ENCODE measurements at regions not wholly inside any gene's neighbourhood (a gene's known extent, or its start where the extent isn't known, plus 50 kb on each side); places are given as distances from the start of the nearest gene placed in this dataset.
"Not testable (repeated sequence)": the region's sequence is repeated elsewhere in the genome, so short reads cannot be mapped to it uniquely, and the experiment has no call there.

DNA sequence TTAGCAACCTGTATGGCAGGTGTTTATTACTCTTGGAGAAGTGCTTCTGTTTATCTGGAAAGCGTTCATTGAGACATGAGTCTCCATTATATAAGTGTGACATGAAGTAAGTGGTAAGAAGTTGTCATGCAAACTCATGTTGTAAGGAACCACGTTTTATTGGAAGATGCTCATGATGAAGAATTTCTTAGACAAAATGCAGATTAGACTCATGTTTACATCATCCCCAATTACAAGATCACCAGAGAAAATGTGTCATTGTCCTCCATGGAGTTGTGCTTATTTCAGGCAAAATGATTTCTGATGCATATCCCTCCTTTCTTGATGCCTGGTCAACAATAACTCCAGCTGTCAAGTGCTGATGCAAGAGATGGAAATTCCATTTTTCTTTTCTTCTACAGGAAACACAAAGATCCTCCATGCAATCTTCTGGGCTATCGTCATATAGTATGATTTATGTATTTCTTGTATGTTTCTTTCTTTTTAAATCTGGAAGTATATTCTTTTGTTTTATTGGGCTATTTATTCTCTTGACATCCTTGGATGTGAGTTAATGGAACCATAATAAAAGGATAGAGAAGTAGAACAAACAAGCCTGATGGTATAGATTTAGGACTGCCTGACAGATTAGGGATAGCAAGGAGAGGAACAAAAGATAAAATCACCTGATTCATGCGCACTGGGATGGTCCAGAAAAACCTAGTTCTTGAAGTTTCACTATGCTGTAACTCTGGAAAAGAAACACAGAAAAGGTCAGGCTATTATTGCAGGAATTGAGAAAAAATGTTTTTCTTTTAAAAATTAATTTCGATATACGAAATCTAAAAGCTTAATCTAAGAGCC lies 50.7 kb upstream of the DIAPH3 start:
- no peak for FAIRE-seq
- TF ChIP-seq POLR2A (IDR thresholded peaks at IDR 0.05; ENCODE audit: low read depth, low read length): no peak
- DNase-seq (ENCODE audit: insufficient read length, low spot score): no peak

DNA sequence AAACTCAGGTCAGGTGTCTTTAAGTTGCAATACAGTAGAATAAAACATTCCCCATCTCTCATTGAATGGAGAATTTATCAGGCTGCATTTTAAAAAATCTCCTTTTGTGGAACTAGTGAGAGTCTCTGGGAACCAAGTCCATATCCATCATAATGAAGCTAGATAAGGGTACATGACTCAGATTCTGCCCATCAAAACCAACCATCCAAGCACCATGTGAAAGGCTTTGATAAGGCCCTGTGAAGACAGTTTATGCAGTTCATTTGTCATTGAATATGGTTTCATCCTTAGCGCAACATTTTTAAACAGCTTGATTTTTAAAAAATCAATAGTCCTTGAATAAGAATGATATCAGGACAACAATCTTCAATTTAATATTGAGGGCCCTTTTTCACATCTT lies 56.3 kb upstream of the DIAPH3 start:
- no peak for DNase-seq (ENCODE audit: insufficient read length, low spot score)
- no peak for TF ChIP-seq POLR2A (IDR thresholded peaks at IDR 0.05; ENCODE audit: low read depth, low read length)
- FAIRE-seq: no peak

DNA sequence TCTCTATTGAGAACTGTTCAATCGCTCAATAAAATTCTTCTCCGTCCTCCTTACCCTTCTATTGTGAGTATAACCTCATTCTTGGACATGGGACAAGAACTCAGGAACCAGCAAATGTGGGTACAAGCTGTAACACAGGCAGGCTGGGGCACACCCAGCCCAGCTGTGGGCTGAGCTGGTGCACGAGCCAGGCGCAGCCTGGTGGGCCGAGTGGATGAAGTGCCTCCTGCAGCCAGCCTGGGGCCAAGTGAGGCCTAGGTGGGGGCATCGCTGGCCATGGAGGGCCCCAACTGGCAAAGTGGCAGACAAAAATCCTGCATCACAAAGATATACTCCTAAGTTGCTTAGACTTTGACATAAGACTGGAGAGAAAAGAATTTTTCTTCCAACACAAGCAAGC lies 57.9 kb upstream of the DIAPH3 start:
- no peak for DNase-seq (ENCODE audit: insufficient read length, low spot score)
- no peak for TF ChIP-seq POLR2A (IDR thresholded peaks at IDR 0.05; ENCODE audit: low read depth, low read length)
- FAIRE-seq: no peak

DNA sequence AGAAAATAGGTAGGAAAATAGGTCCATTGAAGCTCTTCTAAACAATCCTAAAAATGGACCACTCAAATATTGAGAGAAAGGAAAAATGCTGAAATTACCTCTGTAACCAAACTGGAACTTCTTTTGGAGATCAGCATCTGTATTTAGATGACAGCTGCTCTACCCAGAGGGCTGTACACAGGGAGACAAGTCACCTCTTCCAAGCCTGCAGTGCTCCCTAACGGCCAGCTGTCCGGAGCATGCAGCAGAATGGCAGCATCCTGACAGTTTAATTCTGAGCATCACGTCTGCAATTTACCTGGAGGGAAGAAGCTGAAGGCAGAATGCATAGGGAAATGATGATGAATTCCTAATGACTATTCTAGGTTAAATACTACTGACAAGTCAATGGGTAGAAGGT lies 62.8 kb upstream of the DIAPH3 start:
- no peak for TF ChIP-seq POLR2A (IDR thresholded peaks at IDR 0.05; ENCODE audit: low read depth, low read length)
- DNase-seq (ENCODE audit: insufficient read length, low spot score): no peak
- no peak for FAIRE-seq

DNA sequence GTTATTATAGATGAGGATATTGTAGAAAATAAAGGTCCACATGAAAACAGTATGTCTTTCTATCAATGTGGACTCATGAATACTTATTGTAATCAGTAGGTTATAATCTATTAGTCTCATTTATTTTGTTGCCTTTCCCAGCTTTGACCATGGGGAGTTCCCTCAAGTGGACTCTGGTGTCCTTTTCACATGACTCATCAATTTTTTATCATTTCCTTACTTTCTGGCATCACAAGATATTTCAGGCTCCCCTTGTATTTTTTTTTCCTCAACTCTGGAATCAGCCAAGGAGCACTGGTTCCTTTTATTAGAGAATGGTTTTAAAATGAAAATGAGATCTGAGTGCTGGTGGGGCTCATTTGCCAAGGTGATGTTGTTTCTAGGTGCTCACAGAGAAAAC lies 63.4 kb upstream of the DIAPH3 start:
- DNase-seq (ENCODE audit: insufficient read length, low spot score): no peak
- FAIRE-seq: no peak
- no peak for TF ChIP-seq POLR2A (IDR thresholded peaks at IDR 0.05; ENCODE audit: low read depth, low read length)

DNA sequence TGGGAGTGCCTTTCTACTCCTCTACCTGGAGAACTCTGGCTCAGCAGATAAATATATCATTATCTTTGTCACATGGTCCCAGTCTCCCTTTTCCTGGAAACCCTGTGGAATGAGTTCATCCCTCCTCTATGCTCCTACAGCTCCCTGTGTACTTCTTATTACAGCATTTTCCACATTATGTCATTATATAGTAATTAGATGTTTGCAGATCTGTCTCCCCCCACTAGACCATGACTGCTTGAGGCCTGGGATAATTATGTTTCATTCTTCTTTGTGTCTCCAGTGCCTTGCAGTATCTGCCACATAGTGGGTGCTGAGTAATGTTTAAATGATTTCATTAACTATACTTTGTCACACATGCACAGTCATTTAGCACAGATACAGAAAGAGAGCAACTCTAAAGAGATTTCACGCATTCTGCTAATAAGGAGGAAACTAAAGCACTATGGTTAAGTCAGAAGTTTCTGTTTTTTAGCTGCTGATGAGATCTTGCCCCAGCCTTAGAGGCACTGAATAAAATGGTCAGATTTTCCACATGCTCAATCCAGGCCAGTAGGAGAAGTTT lies 66.1 kb upstream of the DIAPH3 start:
- DNase-seq (ENCODE audit: insufficient read length, low spot score): no peak
- FAIRE-seq: no peak
- TF ChIP-seq POLR2A (IDR thresholded peaks at IDR 0.05; ENCODE audit: low read depth, low read length): no peak

DNA sequence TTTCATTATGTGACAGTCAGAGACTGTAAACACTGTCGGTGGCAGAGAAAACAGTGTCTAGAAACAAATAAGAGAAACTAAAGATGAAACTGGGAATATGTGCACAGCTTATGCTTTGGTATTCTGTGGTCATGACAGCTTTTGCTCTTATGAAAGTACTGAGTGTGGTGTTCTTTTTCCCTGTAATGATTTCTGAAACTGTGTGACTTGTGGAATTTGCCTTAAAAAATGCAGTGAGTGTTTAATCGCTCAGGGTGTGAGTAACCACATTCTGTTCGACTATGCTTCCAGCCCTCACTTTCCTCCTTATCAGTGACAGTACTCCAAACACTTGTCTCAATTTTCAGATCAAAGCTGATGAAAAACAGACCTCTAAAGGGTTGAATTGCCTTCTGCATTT lies 66.9 kb upstream of the DIAPH3 start:
- no peak for DNase-seq (ENCODE audit: insufficient read length, low spot score)
- no peak for TF ChIP-seq POLR2A (IDR thresholded peaks at IDR 0.05; ENCODE audit: low read depth, low read length)
- no peak for FAIRE-seq

DNA sequence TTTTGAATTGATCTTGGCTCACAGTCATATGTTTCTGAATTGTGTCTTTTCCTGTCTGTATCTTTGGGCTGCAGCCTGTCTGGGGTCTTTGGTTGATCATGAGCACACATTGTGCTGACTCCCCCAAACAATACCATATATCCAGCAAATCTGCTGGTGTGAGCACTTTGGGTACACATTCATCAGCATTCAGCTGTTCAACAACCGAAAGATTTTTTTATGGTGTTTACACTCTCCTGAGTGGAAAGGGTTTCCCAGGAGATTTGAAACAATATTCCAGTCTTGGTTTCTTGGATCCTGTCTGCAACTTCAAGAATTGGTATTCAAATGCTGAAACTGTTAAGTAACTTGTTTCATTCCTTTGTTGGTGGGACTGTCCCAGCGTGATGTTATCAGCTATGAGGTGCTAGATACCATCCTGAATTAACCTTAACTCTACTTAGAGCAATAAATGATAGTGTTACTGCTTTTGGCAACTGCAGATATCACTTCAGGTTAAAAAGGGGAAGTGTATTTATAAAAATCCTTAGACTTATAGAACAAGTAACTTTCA lies 78.4 kb upstream of the DIAPH3 start:
- no peak for TF ChIP-seq POLR2A (IDR thresholded peaks at IDR 0.05; ENCODE audit: low read depth, low read length)
- DNase-seq (ENCODE audit: insufficient read length, low spot score): no peak

DNA sequence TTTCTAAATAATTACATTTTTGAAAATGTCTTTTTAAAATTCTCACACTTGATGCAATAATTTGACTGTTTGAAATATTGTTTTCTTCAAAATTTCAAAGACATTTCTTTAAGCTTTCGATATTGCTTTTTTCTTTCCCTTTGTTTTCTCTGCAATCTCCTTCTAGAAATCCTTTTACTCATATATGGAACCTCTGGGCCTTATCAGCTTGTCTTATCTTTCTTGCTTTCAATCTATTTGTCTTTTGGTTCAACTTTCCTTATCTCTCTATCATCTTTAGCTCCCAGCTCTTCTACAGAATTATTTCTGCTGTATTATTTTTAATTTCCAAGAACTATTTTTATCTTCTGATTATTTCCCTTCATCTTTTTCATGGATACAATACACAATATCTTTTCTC lies 80.7 kb upstream of the DIAPH3 start:
- FAIRE-seq (no peak), DNase-seq (ENCODE audit: insufficient read length, low spot score) (no peak)
- TF ChIP-seq POLR2A (IDR thresholded peaks at IDR 0.05; ENCODE audit: low read depth, low read length): no peak

More for the DNA sequence above, 78.4 kb upstream of the DIAPH3 start:
- FAIRE-seq: no peak

DNA sequence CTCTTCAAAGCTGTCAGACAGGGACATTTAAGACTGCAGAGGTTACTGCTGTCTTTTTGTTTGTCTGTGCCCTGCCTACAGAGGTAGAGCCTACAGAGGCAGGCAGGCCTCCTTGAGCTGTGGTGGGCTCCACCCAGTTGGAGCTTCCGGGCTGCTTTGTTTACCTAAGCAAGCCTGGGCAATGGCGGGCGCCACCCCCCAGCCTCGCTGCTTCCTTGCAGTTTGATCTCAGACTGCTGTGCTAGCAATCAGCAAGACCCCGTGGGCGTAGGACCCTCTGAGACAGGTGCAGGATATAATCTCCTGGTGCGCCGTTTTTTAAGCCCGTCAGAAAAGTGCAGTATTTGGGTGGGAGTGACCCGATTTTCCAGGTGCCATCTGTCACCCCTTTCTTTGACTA lies 87.7 kb upstream of the DIAPH3 start:
- DNase-seq (ENCODE audit: insufficient read length, low spot score); FAIRE-seq: not testable (repeated sequence)

DNA sequence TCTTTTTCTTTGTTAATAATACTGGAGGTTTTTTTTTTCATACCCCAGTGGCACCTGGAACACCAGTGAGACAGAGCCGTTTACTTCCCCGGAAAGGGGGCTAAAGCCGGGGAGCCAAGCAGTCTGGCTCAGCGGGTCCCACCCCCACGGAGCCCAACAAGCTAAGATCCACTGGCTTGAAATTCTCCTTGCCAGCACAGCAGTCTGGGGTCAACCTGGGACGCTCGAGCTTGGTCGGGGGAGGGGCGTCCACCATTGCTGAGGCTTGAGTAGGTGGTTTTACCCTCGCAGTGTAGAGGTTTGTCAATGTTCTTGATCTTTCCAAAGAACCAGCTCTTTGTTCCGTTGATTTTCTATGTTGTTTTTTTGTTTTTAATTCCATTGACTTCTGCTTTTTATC lies 94.6 kb upstream of the DIAPH3 start:
- DNase-seq (ENCODE audit: insufficient read length, low spot score): no peak
- FAIRE-seq: no peak
- no peak for TF ChIP-seq POLR2A (IDR thresholded peaks at IDR 0.05; ENCODE audit: low read depth, low read length)

DNA sequence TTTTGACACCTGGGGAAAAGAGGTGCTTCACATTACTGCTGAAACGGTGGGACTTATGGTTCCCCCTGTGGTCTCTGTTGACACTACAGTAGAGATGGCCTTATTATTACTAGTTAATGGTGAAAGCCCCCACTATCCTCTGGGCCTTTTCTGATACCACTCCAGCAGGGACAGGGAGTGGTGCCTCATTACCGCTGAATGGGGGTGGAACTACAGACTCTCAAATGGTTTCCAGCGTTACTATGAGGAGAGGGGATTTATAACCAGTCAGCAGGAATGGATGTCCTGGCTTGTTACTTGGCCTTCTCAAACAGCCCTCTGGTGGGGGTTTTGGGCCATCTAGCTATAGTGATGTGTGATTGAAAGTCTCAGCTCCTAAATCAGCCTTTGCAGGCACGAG lies 96.7 kb upstream of the DIAPH3 start:
- no peak for FAIRE-seq
- no peak for DNase-seq (ENCODE audit: insufficient read length, low spot score)

DNA sequence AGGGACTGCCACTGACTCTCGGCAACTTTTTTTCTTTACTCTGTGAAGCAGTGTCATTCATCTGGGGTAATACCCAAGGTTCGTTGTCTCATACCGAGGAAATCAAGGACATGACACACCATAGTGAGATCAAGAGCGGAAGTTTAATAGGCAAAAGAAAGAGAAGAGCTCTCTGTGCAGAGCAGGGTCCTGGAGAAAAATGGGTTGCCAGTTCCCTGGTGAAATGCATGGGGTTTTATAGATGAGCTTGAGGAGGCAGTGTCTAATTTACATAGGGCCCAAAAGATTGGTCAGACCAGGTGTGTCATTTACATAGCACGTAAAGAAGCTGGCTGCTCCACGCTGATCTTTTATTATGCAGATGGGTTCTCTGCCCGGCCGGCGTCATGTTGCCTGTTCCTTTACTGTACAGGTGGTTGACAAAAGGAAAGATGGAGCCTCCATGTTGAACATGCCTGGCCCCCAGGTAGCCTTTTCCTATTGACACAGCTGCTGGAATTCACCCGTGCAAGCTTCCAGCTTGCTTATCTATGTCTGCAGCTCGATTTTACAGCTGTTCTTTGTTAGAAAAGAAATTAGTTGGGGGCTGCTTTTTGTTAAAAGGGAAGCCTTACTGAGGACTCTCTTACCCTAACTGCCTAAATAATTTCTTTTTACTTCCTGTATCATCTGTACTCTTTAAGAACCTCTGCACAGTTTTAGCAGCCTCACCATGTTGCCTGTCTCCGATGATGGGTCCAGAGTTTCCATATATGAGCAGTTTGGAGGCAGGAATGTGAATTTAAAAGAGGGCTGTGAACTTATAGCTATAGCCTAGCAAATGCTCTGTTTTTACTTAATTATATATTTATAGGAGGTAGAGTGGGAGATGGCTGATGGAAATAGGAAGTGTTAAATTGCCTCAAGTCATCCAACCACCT lies 98.0 kb upstream of the DIAPH3 start:
- FAIRE-seq (no peak), DNase-seq (ENCODE audit: insufficient read length, low spot score) (no peak)
- no peak for TF ChIP-seq POLR2A (IDR thresholded peaks at IDR 0.05; ENCODE audit: low read depth, low read length)

More for the DNA sequence above, 96.7 kb upstream of the DIAPH3 start:
- TF ChIP-seq POLR2A (IDR thresholded peaks at IDR 0.05; ENCODE audit: low read depth, low read length): no peak

DNA sequence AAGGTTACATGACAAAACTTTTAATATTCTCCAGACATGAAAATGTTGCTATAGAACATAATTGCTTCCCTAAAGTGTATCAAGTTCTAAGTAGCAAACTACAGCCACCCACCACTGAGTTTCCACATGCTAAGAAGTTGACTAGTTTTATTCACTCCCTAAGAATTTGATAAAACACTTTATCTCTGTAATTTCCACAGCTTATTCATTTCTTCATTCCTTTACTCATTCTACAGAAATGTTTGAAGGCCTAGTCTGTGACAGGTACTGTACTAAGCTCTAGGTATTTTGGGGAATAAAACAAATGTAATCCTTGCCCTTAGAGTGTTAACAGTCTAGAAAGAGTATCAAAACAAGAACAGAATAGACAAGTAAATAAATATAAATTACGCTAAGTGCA lies 101.8 kb upstream of the DIAPH3 start:
- DNase-seq (ENCODE audit: insufficient read length, low spot score) (no peak), FAIRE-seq (no peak)
- no peak for TF ChIP-seq POLR2A (IDR thresholded peaks at IDR 0.05; ENCODE audit: low read depth, low read length)

Measured in H54 (cell line).